Vagina (tissue), 2 donors: ENCODE measurements at regions not wholly inside any gene's neighbourhood (a gene's known extent, or its start where the extent isn't known, plus 50 kb on each side); places are given as distances from the start of the nearest gene placed in this dataset.

Experiments used
- POLR2A ChIP-seq, 2 donors: fragments of 450-650 bp; IDR thresholded peaks; one replicate each; pipeline ENCODE4 v1.6.1; 2017; ENCODE audit warnings: antibody characterized with exemption in 2 of 2, mild to moderate bottlenecking in 2 of 2, moderate library complexity in 2 of 2
- TF ChIP-seq, protein P1 (sequence below), 3 experiments: fragments of 450-650 bp in 2 of 3; fragments of 200-600 bp in 1 of 3; sonication (generic) in 1 of 3; IDR thresholded peaks; one replicate each; pipeline ENCODE4 v1.5.1; 2017 to 2019; ENCODE audit warnings: antibody characterized with exemption in 3 of 3, mild to moderate bottlenecking in 2 of 3, moderate library complexity in 2 of 3

DNA sequence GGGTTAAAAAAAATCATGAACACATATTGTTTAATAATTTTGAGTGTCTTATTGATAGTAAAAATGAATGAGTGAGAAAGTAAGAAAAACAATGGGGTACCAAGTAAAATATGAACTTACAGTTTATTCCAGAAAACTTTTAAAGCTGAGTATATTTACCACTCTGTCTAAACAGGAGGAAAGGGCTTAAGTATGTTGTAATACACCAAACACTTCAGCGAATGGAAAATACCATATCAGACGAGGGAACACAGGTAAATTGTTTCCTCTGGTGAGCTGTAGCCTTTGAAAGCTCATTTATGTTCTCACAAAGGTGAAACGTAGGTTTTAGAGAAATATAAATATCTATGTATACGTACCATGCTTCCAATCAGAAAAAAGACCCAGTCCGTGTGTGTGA, 1209.6 kb upstream of the ZEB2 start:
- TF ChIP-seq, protein P1, sequence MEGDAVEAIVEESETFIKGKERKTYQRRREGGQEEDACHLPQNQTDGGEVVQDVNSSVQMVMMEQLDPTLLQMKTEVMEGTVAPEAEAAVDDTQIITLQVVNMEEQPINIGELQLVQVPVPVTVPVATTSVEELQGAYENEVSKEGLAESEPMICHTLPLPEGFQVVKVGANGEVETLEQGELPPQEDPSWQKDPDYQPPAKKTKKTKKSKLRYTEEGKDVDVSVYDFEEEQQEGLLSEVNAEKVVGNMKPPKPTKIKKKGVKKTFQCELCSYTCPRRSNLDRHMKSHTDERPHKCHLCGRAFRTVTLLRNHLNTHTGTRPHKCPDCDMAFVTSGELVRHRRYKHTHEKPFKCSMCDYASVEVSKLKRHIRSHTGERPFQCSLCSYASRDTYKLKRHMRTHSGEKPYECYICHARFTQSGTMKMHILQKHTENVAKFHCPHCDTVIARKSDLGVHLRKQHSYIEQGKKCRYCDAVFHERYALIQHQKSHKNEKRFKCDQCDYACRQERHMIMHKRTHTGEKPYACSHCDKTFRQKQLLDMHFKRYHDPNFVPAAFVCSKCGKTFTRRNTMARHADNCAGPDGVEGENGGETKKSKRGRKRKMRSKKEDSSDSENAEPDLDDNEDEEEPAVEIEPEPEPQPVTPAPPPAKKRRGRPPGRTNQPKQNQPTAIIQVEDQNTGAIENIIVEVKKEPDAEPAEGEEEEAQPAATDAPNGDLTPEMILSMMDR (IDR thresholded peaks at IDR 0.05) = no peak
- no peak for TF ChIP-seq POLR2A (IDR thresholded peaks at IDR 0.05)
